ENCODE measurements at regions not wholly inside any gene's neighbourhood (a gene's known extent, or its start where the extent isn't known, plus 50 kb on each side); places are given as distances from the start of the nearest gene placed in this dataset.

DNA sequence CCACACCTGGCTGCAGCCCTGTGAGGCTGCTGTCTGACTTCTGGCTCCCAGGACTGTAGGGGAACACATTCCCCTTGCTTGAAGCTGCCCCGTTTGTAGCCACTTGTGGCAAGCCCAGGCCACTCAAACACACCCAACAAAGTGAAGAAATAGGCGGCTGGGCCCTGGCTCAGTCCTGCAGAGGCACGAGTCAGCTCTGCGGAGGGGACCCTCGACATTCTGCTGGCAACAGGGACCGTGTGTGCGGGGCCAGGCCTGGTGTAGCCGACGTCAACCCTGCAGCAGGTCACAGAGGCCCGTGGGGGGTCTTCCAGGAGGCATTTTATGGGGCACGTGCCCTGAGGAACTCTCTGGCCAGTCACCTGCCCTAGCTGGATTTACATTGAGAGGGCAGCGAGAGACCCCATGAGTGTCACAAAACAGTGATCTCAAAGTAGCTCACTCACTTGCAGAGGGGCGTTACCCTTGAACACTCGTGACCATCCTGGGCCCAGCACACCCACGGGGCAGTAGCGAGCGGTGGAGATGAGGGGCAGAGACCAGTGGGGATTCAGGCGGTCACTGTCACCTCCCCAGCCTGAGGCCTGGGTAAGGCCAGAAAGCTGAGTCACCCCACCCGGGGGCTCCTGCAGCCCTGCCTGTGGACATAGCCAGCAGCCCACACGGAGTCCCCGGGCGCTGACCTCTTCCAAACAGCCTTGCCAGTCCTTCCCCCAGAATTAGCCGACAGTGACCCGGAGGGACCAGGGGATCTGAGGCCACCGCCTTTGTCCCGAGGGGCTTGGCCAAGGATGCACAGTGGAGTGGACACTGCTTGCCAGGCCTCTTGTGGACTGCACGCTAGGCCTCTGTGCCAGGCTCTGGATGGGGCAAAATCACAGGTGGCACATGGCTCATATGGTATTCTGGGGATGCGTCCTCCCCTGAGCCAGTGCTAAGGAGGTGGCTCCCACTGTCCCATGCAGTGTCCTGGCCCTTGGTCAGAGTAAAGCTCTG lies 139.5 kb downstream of the CTTN start:
- no peak for DNase-seq

DNA sequence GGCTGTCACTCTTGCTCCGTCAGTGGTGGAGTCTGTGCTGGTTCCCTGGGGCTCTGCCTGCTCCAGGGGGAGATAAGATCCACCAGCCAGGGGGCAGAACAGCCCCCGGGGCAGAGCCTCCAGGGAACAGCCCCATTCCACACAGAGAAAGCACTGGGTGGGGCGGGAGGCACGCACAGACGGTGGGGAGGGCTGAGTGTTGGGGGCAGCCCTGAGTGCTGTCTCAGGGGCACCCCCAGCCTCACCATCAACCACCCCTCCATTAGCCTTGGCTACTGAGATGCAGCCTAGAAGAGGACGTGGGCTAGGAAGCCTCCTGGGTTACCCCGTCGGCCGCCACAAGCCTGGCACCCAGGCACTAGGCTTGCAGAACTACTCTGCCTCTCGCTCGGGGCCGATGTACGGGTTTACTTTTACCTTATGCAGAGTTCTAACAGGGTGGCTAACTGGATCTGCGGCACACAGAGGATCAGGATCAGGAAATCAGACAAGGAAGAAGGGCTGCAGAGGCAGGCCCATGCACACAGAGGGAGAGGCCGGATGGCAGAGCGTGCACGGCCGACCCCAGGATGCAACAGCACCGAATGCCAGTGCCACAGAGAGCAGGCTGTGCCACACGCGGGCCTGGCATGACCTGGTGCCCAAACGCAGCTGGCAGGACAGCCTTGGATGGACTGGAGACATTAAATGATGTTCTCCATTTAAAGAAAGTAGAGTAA lies 140.5 kb downstream of the CTTN start:
- no peak for DNase-seq

DNA sequence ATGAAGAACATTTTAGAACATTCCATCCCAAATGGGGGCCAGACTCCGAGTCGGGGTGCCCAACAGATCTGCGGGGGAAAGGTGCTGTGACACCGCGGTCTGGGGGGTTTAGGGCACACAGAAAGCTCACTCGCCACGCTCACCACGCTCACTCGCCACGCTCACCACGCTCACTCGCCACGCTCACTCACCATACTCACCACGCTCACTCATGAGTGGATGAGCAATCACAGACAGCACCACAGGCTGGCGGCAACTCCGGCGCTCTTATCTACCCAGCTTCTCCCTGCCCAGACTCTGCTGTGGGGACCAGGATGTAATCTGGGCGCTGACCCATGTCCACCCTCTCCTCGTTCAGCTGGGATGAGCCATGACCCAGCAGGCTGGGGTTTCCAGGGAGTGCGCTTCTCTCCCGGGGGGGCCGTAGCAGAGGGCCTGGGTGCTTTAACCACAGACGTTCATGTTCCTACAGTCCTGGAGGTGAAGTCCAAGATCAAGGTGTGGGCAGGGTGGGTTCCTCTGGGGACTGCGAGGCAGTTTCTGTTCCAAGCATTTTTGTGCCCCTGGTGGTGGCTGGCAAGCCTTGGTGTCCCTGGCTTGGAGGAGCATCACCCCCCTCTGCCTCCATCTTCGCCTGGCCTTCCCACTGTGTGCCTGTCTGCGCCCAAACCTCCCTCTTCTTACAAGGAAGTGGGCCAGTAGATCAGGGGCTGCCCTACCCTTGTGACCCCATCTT lies 141.2 kb downstream of the CTTN start:
- no peak for DNase-seq

DNA sequence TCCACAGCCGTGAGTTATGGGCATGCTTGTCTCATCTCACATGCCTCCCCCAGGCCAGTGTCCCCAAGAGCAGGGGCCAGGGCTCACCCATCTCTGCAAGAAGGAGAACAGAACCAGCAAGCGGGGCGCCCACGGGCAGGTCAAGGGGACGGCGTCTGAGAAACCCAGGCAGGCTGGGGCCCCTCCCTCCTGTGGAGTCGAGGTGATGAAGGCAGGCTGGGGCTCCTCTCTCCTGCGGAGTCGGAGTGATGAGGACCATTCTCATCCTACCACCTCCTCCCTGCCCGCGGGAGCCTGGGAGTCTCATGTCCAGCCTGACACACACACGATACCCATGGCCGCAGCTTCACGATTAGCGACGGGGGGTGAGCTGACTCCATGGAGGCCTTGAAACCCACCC lies 141.9 kb downstream of the CTTN start:
- no peak for DNase-seq

DNA sequence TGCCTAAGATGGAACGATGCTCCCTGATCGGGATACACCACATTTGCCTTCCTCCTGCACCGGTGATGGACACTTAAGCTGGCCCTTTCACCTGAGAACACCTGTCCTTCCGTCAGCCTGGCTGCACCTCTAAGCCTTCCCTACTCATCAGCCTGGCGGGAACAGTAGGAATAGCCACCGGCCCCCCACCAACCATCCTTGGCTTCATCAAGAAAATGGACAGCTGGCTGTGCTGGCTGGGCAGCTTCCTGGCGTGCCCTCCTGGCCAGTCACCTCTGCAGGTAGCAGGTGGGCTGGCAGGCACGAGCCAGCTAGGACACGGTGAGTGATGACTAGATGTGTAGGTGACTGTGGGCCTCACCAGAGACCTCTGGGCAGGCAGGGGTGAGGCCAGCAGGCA lies 142.8 kb downstream of the CTTN start:
- DNase-seq, result no peak

DNA sequence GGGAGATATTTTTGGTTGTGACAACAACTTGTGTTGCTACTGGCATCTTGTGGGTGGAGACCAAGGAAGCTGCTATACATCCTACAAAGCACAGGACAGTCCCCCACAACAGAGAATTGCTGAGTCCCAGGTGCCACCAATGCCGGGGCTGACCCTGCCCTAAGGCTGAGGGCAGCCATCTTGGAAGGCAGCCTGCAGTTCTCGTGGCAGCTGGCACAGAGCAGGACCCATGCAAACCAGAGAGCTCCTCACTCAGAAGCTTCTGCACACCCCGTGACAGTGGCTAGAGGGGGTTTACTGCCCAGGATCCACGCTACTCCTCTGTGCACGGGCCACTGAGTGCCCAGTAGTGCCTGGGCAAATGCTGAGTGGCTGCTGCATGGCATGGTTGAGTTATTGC lies 143.4 kb downstream of the CTTN start:
- DNase-seq, result no peak

DNA sequence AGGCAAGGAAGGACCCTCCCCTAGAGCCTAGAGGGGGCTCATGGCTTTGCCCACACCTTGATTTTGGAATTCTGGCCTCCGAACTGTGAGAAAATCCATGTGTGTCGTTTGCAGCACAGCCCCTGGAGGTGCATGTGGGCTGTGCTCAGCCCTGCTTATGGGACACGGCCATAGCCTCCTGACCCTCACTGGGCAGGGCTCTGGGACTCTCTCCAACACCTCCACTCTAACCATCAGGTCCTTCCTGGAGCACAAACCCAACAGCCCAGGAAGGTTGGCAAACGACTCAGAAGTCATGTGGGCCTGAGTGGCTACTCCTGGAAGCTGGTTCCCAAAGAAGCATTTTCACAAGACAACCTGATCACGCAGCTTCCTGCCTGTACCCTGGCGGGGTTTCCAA lies 144.1 kb downstream of the CTTN start:
- DNase-seq, result no peak

DNA sequence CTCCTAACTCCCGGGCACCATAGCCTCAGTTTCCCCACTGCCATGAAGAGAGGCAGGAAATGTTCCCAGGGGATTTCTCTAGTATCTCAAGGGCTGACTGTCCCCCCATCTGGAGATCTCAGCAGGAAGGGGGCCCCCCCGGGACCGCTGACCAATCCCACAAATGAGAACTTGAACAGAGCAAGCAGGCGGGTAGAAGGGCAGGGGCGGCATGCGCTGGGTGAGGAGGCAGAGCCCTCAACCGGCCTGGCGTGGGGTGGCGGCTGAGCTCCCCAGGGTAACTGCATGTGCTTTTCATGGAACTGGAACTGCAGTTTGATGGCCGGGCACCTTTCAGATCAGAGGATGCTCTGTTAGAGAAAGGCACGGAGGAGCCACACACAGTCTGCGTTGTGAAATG lies 144.5 kb downstream of the CTTN start:
- DNase-seq, result no peak

DNA sequence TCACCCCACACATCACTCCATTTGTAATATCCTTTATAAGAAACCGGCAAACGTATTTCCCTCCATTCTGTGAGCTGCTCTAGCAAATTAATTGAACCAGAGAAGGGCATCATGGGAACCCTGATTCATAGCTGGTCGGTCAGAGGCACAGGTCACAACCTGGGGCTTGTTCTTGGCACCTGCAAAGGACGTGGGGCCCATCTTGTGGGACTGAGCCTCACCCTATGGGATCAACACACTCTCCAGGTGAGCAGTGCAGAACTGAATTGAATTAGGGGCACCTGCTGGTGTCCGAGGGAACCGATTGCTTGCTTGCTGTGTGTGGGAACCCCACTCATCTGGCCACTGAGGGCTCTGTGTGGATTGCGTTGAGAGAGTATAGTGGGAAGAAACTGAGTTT lies 145.3 kb downstream of the CTTN start:
- DNase-seq, result no peak

DNA sequence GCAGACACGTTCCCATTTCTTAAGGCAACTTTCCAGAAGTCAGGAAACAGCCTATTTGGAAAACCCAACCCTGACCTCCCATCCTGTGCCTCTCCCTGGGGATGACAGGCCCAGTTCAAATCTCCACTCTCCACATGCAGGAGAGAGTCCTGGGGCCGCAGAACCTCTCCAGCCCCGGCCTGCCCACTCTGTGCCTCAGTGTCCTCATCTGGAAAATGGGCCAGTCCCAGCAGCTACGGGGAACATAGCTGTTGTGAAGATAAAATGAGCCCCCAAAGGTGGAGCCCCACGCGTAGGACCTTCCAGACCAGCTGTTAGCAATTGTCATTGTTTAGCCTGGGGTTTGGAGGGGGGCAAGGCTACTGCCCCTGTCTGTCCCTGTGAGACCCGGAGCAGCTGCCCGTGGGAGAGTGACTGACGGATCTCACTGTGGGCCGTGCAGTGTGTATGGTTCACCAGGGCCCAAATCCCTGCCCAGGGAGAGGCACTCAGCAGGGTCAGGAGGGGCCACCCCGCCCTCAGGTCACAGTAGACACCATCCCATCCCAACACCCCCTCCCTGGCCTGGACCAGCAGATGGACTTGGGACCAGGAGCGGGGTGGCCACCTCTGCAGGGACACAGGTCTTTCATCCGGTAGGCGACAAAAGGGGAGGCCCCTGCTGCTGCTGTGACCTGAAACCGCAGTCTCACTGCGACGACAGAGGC lies 145.9 kb downstream of the CTTN start:
- no peak for DNase-seq

DNA sequence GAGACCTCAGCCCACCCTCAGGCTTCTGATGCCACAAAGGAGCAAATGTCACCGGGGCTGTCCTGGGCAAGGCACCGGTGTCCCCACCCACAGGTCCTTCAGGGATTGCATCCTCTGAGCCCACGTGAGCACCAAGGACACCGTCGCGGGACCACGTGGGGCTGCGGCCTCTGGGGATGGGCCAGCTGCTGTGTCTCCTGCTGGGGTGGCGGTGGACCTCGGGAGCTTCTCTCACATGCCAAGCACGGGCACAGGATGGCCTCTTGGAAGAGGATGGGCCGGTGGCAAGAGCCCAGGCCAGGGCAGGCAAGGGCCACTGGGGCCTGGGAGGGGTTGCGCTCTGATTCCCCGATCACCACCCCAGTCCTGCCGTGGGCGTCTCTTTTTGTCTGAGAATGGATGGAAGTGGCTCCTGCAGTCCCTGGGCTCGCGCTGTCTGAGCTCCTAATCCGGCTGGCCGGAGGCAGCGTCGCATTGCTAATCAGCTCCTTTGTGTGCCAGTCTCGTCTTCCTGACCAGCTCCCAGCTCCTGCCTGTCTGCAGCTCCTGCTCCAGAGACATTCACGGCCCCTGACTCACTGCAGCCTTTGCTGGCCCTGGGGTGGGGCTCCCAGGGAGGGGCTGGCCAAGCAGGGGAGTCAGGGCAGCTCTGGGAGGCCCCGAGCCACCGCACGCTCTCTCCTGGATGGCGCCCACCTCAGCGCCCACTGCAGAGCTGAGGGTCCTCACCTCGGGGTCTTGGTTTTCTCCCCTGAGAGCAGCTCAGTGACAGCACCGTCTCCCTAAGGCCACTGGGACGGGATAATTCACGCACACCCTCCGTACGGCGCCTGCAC lies 146.7 kb downstream of the CTTN start:
- DNase-seq, result no peak

DNA sequence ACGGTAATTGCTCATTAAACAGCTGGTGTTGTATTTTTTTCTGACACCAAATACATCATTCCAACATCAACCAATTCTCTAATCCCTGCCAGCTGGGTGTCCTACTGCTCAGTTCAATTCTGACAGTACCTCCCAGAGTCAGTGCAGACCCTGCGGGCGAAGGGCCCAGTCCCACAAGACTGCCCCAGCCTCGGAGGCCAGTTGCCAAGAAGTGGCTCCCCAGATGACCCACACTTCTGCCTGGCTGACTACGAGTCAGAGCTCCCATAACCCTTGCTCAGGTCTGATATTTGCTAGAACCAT lies 147.2 kb downstream of the CTTN start:
- DNase-seq, result no peak

DNA sequence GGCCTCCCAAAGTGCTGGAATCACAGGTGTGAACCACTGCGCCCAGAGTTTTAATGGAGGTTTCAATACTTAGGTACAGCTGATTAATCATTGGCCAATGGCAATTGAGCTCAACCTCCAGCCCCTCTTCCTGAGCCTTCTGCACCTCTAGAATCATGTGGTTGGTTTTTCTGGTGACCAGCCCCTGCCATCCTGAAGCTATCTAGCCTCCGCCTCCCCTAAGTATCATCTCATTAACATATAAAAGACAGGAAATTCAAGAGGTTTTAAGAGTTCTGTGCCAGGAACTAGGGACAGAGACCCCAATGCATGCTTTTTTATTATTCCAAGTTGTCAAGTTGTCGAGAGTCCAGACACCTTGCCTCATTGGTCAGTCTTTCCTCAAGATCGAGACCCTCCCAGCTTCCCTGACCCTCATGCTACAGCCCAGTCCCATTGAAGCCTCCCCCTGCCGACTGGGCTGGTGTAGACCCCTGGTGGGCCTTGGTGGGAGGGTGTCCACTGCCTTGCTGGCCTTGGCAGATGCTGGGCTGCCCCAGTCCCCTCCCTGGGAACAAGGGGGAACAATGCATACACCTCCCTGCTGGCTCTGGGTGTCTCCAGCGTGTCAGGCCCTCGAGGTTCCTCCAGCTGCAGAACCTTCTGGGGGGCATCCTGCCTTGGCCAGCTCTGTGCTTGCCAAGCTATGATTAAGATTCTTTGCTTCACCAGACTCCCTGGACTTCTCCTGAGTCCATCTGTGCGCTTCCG lies 148.0 kb downstream of the CTTN start:
- DNase-seq, result no peak

DNA sequence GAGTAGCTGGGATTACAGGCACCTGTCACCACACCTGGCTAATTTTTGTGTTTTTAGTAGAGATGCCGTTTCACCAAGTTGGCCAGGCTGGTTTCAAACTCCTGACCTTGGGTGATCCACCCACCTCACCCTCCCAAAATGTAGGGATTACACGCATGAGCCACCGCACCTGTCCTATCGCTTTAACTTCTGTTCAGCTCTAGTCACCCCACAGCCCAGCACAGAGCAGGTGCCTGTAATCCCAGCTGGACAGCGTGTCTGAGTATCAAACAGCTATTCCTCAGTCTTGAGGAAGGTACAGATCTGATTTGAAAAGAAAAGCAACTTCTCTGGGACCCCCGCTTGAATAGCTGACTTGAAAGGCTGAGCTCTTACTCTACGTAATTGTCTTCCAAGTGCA lies 149.1 kb downstream of the CTTN start:
- no peak for DNase-seq

DNA sequence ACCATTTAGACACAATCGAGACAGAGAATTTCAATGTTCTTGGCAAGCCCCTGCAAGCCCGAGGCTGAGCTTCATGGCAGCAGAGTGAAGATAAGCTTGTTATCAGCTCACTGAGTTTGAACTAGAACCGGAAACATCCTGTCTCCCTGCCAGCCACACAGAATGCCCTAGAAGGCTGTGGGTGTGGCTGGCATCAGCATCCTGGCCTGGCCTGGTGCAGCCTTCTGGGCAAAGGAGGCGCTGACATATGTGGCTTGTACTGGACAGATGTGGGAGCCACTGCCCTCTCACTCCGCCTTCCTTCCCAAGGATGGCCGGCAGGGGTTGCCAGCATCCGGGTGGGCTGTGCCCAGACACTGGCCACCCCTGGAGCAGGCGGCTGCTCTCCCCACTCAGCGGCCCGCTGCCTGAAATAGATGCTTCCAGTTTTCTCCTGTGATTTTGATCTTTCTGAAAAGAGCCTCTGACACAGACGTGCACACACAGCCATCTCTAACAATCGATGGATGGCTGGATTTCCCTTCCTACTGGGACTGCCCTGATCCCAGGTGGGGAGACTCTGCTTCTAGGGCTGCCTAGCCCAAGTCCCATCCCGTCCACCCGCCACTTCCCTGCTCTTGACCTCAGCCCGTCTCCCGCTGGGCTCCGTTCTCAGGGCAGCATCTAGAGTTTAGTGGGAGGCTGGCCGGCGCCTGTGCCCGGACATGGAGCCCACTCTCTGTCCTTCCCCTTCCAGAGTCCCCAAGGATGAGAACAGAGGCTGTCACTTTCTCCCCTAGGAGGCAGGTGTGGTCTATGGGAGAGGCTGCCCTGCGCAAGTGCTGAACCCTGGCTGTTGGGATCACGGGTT lies 149.7 kb downstream of the CTTN start:
- no peak for DNase-seq

DNA sequence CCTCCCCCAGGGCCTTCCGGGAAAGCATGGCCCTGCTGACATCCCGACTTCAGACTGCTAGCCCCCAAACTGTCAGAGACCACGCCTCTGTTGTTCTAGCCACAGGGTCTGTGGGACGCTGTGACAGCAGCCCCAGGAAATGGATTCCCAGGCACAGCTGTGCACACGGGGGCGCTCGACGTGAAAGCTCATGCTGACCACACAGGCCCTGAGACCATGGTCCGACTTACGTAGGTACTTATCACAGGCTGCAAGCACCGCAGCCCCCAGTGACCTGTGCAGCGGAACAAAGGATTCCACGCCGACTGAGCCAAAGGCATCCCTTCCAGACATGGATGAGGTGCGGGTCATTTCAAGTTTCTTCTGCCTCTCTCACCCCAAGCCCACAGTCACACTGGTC lies 150.6 kb downstream of the CTTN start:
- DNase-seq, result no peak

DNA sequence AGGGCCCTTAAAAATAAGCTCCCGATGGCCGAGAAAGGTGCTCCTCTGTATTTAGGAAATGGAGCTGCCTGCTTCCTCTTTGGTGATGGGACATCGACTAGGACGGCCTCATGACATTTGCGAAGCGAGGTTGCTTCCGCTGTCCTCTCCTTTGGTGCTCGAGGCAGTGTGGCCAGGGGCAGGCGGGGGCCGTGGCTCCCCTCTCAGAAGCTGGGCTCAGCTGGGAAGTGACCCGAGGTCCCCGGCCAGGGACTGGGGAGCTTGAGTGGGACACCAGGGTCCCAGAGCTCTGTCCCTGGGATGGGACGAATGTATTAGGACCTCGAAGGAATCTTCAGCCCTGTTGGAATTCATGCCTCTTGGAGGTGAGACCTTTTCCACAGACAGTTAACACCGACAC lies 151.1 kb downstream of the CTTN start:
- DNase-seq, result no peak

DNA sequence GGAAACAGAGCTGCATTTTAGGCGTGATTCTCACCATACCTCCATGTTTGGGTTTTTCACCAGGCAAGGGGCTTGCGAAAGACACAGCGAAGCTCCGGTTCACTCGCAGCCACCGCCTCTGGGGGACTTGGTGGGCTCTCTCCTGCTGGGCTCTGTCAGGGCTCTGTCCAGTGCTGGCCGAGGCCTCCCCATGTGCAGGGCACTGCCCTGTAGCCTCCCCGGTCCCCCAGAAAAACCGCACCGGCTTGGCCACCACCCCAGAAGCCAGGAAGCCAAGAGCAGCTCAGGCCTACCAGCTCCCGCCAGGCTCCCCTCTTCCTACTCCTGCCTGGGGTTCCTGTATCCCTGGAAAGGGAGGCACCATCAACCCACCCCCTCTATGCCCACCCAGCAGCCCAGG lies 151.5 kb downstream of the CTTN start:
- DNase-seq, result no peak

DNA sequence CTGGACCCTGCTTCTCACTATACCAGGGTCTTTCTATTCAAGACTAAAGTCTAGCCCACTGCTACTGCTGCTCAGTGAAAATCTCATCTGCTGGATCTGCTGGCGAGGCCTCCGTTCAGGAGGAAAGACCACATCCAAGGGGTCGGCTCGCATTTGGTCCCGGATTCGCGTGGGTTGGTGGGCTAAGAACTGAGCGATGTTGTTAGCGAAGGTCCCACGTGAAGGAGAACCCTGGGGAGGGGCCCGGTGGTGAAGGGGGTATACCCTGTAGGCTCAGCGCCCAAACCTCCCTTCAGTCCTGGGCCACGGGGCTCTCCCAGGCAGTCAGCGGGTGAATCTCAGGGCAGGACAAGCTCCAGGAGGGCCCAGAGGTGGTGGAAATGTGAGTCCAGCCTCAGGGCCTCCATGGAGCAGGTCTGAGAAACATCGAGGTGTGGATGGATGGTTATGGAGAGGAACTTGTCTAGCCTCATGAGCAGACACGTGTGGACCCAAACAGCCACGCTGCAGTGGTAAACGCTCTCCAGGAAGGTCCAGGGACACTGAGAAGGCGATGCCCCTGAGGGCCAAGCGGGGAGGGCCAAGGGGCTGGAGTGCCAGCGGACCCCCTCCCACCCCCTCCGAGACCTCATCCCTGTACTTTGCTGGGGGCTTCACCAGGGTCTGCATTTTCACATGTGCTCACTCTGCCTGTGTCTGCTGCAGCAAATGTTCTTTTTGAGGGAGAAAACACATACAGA lies 152.3 kb downstream of the CTTN start:
- no peak for DNase-seq
